ENCODE measurements at regions not wholly inside any gene's neighbourhood (a gene's known extent, or its start where the extent isn't known, plus 50 kb on each side); places are given as distances from the start of the nearest gene placed in this dataset.

GRCh38 chr5:75828029-75828428 lies 110.8 kb upstream of the POC5 start:
- TF ChIP-seq POLR2A (IDR thresholded peaks at IDR 0.05) (no peak), CTCF (IDR thresholded peaks at IDR 0.05) (no peak)
